Smooth muscle cell (in vitro differentiated cells): ENCODE measurements at regions not wholly inside any gene's neighbourhood (a gene's known extent, or its start where the extent isn't known, plus 50 kb on each side); places are given as distances from the start of the nearest gene placed in this dataset.

Experiments
- DNase-seq: peaks from one replicate; lab custom pipeline; 2025; ENCODE audit not compliant: unreplicated experiment; lab: John Stamatoyannopoulos, UW
- H2AFZ ChIP-seq: fragments of 200-600 bp; sonication (generic); 2 replicates; pipeline ENCODE4 v1.6.0; 2016; ENCODE audit warnings: antibody characterized with exemption, low read depth, mild to moderate bottlenecking
- H3F3A ChIP-seq: fragments of 200-600 bp; sonication (generic); 2 replicates; pipeline ENCODE4 v1.6.0; 2017; ENCODE audit warnings: antibody characterized with exemption, low read depth
- H3K27ac ChIP-seq: fragments of 200-600 bp; sonication (generic); 2 replicates; pipeline ENCODE4 v1.5.1; 2016; ENCODE audit warnings: low read depth, mild to moderate bottlenecking
- H3K27me3 ChIP-seq: fragments of 200-600 bp; sonication (generic); 2 replicates; pipeline ENCODE4 v1.6.1; 2016; ENCODE audit warnings: low read depth, mild to moderate bottlenecking
- H3K36me3 ChIP-seq: fragments of 200-600 bp; sonication (generic); 2 replicates; pipeline ENCODE4 v1.5.1; 2016; ENCODE audit warnings: low read depth
- H3K4me1 ChIP-seq: fragments of 200-600 bp; sonication (generic); 2 replicates; pipeline ENCODE4 v1.5.1; 2016; ENCODE audit warnings: low read depth
- H3K4me2 ChIP-seq: fragments of 200-600 bp; sonication (generic); 2 replicates; pipeline ENCODE4 v1.6.0; 2016; ENCODE audit warnings: mild to moderate bottlenecking
- H3K4me3 ChIP-seq: fragments of 200-600 bp; sonication (generic); 2 replicates; pipeline ENCODE4 v1.5.1; 2016; ENCODE audit warnings: mild to moderate bottlenecking
- H3K79me2 ChIP-seq: fragments of 200-600 bp; sonication (generic); 2 replicates; pipeline ENCODE4 v1.6.0; 2016; ENCODE audit warnings: low read depth, mild to moderate bottlenecking
- H3K9ac ChIP-seq: fragments of 200-600 bp; sonication (generic); 2 replicates; pipeline ENCODE4 v1.6.0; 2016; ENCODE audit warnings: low read depth
- H3K9me3 ChIP-seq: fragments of 200-600 bp; sonication (generic); replicated peaks from 2 replicates; pipeline ENCODE4 v1.5.1; 2016; ENCODE audit warnings: low read depth
- H4K20me1 ChIP-seq: fragments of 200-600 bp; sonication (generic); 2 replicates; pipeline ENCODE4 v1.6.0; 2016; ENCODE audit warnings: low read depth
- WGBS: methylation state at CpG from one replicate; pipeline ENCODE4 v1.1.7; 2016; ENCODE audit warnings: low lambda C conversion rate; 5-methylcytosine and 5-hydroxymethylcytosine counted together
- TF ChIP-seq, protein P1 (sequence below): fragments of 200-600 bp; sonication (generic); IDR thresholded peaks from 2 replicates; pipeline ENCODE4 v1.5.1; 2017; ENCODE audit warnings: borderline replicate concordance, mild to moderate bottlenecking, antibody characterized with exemption; ENCODE audit not compliant: insufficient read depth, poor library complexity, severe bottlenecking

DNA sequence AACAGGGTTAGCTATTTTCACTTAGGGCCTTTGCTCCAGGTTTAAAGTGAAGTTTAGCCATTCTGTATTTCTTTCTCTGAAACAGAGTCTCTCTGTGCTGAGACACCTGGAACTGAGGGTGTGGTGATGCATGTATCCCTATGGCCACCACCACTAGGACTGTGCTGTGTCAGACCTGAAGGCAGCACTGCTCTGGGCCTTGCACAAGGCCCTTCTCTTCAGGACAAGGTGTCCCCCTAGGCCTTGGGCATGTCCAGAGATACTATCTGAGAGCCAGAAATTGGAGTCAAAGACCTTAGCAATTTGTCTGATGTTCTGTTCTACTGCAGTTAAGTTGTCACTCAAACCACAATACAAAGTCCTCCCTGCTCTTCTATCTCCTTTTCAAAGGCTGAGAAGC, 1649.2 kb downstream of the AMY1C start:
- Histone ChIP-seq H3F3A (no peaks in the 10 kb centered on the region), H2AFZ (no peak overlapping the region), H3K9me3 (no peaks in the 10 kb centered on the region), H3K4me2 (no peak overlapping the region), H4K20me1 (no peaks in the 10 kb centered on the region), H3K4me3 (no peak overlapping the region), H3K4me1 (no peaks in the 10 kb centered on the region), H3K36me3 (no peaks in the 10 kb centered on the region), H3K9ac (no peak overlapping the region), H3K79me2 (no peaks in the 10 kb centered on the region), H3K27me3 (no peaks in the 10 kb centered on the region), H3K27ac (no peak overlapping the region)
- TF ChIP-seq, protein P1, sequence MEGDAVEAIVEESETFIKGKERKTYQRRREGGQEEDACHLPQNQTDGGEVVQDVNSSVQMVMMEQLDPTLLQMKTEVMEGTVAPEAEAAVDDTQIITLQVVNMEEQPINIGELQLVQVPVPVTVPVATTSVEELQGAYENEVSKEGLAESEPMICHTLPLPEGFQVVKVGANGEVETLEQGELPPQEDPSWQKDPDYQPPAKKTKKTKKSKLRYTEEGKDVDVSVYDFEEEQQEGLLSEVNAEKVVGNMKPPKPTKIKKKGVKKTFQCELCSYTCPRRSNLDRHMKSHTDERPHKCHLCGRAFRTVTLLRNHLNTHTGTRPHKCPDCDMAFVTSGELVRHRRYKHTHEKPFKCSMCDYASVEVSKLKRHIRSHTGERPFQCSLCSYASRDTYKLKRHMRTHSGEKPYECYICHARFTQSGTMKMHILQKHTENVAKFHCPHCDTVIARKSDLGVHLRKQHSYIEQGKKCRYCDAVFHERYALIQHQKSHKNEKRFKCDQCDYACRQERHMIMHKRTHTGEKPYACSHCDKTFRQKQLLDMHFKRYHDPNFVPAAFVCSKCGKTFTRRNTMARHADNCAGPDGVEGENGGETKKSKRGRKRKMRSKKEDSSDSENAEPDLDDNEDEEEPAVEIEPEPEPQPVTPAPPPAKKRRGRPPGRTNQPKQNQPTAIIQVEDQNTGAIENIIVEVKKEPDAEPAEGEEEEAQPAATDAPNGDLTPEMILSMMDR, result no peak
- DNase-seq, result no peak

GRCh38 chr1:105399716-105400115, 1650.0 kb downstream of the AMY1C start:
- DNase-seq, result no peak
- Histone ChIP-seq H3K4me2 (no peak overlapping the region), H3F3A (no peaks in the 10 kb centered on the region), H3K9me3 (no peaks in the 10 kb centered on the region), H3K36me3 (no peaks in the 10 kb centered on the region), H3K4me1 (no peaks in the 10 kb centered on the region), H4K20me1 (no peaks in the 10 kb centered on the region), H3K27me3 (no peaks in the 10 kb centered on the region), H3K79me2 (no peaks in the 10 kb centered on the region), H2AFZ (no peak overlapping the region), H3K9ac (no peak overlapping the region), H3K4me3 (no peak overlapping the region), H3K27ac (no peak overlapping the region)
- WGBS, result 97% methylated on average over 1 of the region's 1 CpG
- TF ChIP-seq, protein P1, result no peak

DNA sequence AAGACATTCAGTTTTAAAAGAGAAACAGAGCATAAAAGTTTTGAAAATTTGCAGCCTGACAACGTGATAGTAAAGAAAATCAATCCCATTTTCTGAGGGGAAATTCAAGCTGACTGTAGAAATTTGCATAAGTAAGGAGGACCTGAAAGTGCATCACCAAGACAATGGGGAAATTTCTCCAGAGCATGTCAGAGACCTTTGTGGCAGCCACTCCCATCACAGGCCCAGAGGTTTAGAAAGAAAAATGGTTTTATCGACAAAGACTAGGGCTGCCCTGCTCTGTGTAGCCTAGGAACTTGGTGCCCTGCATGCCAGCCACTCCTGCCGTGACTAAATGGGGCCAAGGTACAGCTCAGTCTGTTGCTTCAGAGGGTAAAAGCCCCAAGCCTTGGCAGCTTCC, 1640.2 kb upstream of the PRMT6 start:
- 66% methylated on average over 3 of the region's 3 CpGs for WGBS
- Histone ChIP-seq H3K36me3 (no peaks in the 10 kb centered on the region), H3K27me3 (no peaks in the 10 kb centered on the region), H3K4me2 (no peak overlapping the region), H3F3A (no peaks in the 10 kb centered on the region), H3K4me1 (no peaks in the 10 kb centered on the region), H4K20me1 (no peaks in the 10 kb centered on the region), H3K79me2 (no peaks in the 10 kb centered on the region), H2AFZ (no peak overlapping the region), H3K9me3 (no peaks in the 10 kb centered on the region), H3K9ac (no peak overlapping the region), H3K27ac (no peak overlapping the region), H3K4me3 (no peak overlapping the region)
- DNase-seq, result no peak
- TF ChIP-seq, protein P1, result no peak

DNA sequence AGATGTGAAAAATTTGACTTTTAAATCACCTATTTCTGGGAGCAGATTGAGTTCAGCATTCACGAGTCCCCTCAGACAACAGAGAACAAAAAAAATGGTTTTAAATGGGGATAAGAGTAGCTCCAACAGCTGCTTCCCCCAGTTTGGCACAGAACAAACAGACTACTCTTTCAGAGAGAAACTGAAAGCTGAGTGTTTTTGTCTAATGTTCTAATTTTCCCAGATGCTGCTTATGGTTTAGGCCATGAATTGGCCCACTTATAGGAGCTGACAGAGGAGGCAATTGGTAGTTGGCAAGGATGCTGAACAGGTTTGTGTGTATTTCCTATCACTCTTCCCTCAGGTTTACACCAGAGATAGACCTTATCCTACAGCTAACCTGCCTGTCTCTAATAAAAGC, 1637.4 kb upstream of the PRMT6 start:
- no peaks in the 10 kb centered on the region for H3K79me2 ChIP-seq
- TF ChIP-seq, protein P1, result no peak
- no peaks in the 10 kb centered on the region for H3K9me3 ChIP-seq
- H3K9ac ChIP-seq, result no peak overlapping the region
- H3F3A ChIP-seq, result no peaks in the 10 kb centered on the region
- no peak overlapping the region for H3K4me2 ChIP-seq
- H3K4me3 ChIP-seq, result no peak overlapping the region
- H3K27me3 ChIP-seq, result no peaks in the 10 kb centered on the region
- no peak overlapping the region for H2AFZ ChIP-seq
- 58% methylated on average over 1 of the region's 1 CpG for WGBS
- H3K4me1 ChIP-seq, result no peaks in the 10 kb centered on the region
- H3K27ac ChIP-seq, result no peak overlapping the region
- no peaks in the 10 kb centered on the region for H3K36me3 ChIP-seq
- DNase-seq, result no peak
- H4K20me1 ChIP-seq, result no peaks in the 10 kb centered on the region
